B cell (primary cell): ENCODE measurements at regions not wholly inside any gene's neighbourhood (a gene's known extent, or its start where the extent isn't known, plus 50 kb on each side); places are given as distances from the start of the nearest gene placed in this dataset.

Experiments
- ATAC-seq: fragments of 200-7000 bp; cut with Tn5 transposase; one replicate; pipeline ENCODE4 v1.10.0; 2021; ENCODE audit warnings: low read depth, mild to moderate bottlenecking, moderate number of reproducible peaks, moderate library complexity
- CTCF ChIA-PET: fragments of 350-600 bp; sonication (Branson Sonifier 250); formaldehyde crosslinking; loops from one replicate; lab custom pipeline; 2021; ENCODE audit warnings: antibody characterized with exemption, inconsistent platforms; lab: Charles Lee
- POLR2A ChIA-PET: fragments of 350-600 bp; sonication (Branson Sonifier 250); formaldehyde crosslinking; loops from one replicate; lab custom pipeline; 2021; ENCODE audit warnings: antibody characterized with exemption; lab: Charles Lee
- DNase-seq: peaks from one replicate; pipeline ENCODE4 v3.0.0; 2013
- H2AFZ ChIP-seq: 2 replicates; pipeline ENCODE4 v1.6.1; 2012; ENCODE audit warnings: mild to moderate bottlenecking, low read depth, low read length; ENCODE audit not compliant: insufficient read depth, poor library complexity, severe bottlenecking
- H3K27ac ChIP-seq, 2 donors: 1 replicate in 1 of 2; 2 replicates in 1 of 2; pipeline ENCODE4 v1.5.1; 2012 to 2013; ENCODE audit warnings: low read length in 2 of 2, mild to moderate bottlenecking in 2 of 2, moderate library complexity in 1 of 2
- H3K27me3 ChIP-seq, 4 experiments: fragments of 200-600 bp in 1 of 4; sonication (generic) in 1 of 4; replicated peaks in 1 of 4; 1 replicate in 2 of 4; 2 replicates in 2 of 4; pipeline versions ENCODE4 v1.6.1 to v1.7.0; 2013 to 2016; ENCODE audit warnings: low read length in 3 of 4, mild to moderate bottlenecking in 2 of 4, mixed read lengths in 1 of 4, moderate library complexity in 1 of 4; ENCODE audit not compliant: insufficient read depth in 4 of 4, control insufficient read depth in 3 of 4; ENCODE audit errors: control extremely low read depth in 1 of 4
- H3K36me3 ChIP-seq, 2 experiments: replicated peaks in 1 of 2; 1 replicate in 1 of 2; 2 replicates in 1 of 2; pipeline versions ENCODE4 v1.6.1 to v1.7.1; 2013; ENCODE audit warnings: low read length in 1 of 2; ENCODE audit not compliant: insufficient read depth in 2 of 2, control insufficient read depth in 1 of 2; ENCODE audit errors: control extremely low read depth in 1 of 2, extremely low read depth in 1 of 2
- H3K4me1 ChIP-seq, 2 donors: fragments of 200-600 bp in 1 of 2; sonication (generic) in 1 of 2; 1 replicate in 1 of 2; 2 replicates in 1 of 2; pipeline versions ENCODE4 v1.5.1 to v1.6.1; 2013 to 2017; ENCODE audit warnings: low read length in 2 of 2; ENCODE audit not compliant: control insufficient read depth in 2 of 2, insufficient read depth in 2 of 2
- H3K4me2 ChIP-seq: replicated peaks from 2 replicates; pipeline ENCODE3; 2012; ENCODE audit warnings: mild to moderate bottlenecking, low read depth, low read length; ENCODE audit not compliant: poor library complexity, severe bottlenecking
- H3K4me3 ChIP-seq, 5 experiments: fragments of 200-600 bp in 1 of 5; sonication (generic) in 1 of 5; 1 replicate in 3 of 5; 2 replicates in 2 of 5; pipeline versions ENCODE4 v1.5.1 to v1.7.0; 2011 to 2016; ENCODE audit warnings: low read length in 4 of 5, mild to moderate bottlenecking in 4 of 5, low read depth in 2 of 5, control low read depth in 1 of 5, moderate library complexity in 1 of 5; ENCODE audit not compliant: insufficient read depth in 1 of 5; ENCODE audit errors: control extremely low read depth in 1 of 5, extremely low read depth in 1 of 5
- H3K79me2 ChIP-seq: fragments of 200-600 bp; sonication (generic); one replicate; pipeline ENCODE4 v1.6.0; 2016; ENCODE audit warnings: low read length; ENCODE audit not compliant: control insufficient read depth, insufficient read depth
- H3K9ac ChIP-seq: fragments of 200-600 bp; sonication (generic); 2 replicates; pipeline ENCODE4 v1.6.1; 2017; ENCODE audit warnings: mild to moderate bottlenecking, low read length, moderate library complexity
- H3K9me3 ChIP-seq, 3 donors: one replicate each; pipeline versions ENCODE4 v1.6.1 to v1.7.1; 2013; ENCODE audit warnings: low read length in 2 of 3; ENCODE audit not compliant: control insufficient read depth in 2 of 3, insufficient read depth in 1 of 3; ENCODE audit errors: control extremely low read depth in 1 of 3
- H4K20me1 ChIP-seq: 2 replicates; pipeline ENCODE4 v1.6.0; 2012; ENCODE audit warnings: mild to moderate bottlenecking, low read length; ENCODE audit not compliant: insufficient read depth, control insufficient read depth, poor library complexity, severe bottlenecking
- H3K27ac Mint-ChIP-seq: one replicate; pipeline ENCODE4 v1.8.0; 2021; ENCODE audit warnings: mixed read lengths
- H3K27me3 Mint-ChIP-seq: one replicate; pipeline ENCODE4 v1.8.0; 2021; ENCODE audit warnings: mixed read lengths
- H3K4me1 Mint-ChIP-seq: one replicate; pipeline ENCODE4 v1.8.0; 2021; ENCODE audit warnings: mixed read lengths
- H3K4me3 Mint-ChIP-seq: one replicate; pipeline ENCODE4 v1.8.0; 2021; ENCODE audit warnings: mixed read lengths
- H3K9me3 Mint-ChIP-seq: one replicate; pipeline ENCODE4 v1.8.0; 2022; ENCODE audit warnings: mixed read lengths; ENCODE audit not compliant: insufficient read depth
- CTCF ChIP-seq: fragments of 200-600 bp; IDR thresholded peaks from one replicate; pipeline ENCODE4 v1.8.0; 2022; ENCODE audit warnings: antibody characterized with exemption, mild to moderate bottlenecking
- EZH2 ChIP-seq: IDR thresholded peaks from 2 replicates; pipeline ENCODE4 v1.6.1; 2012; ENCODE audit warnings: borderline replicate concordance, low read depth, mild to moderate bottlenecking, moderate library complexity, low read length; ENCODE audit not compliant: insufficient read depth, poor library complexity, severe bottlenecking
- WGBS: methylation state at CpG from one replicate; pipeline ENCODE4 v1.1.5; 2013; ENCODE audit warnings: missing lambda C conversion rate; ENCODE audit not compliant: insufficient coverage; 5-methylcytosine and 5-hydroxymethylcytosine counted together
- intact Hi-C: fragments of 100-400 bp; cut with micrococcal nuclease; formaldehyde crosslinking; loops from one replicate; pipeline ENCODE4 v1.10.0; 2022

- H3K27me3 Mint-ChIP-seq, result no peaks in the 10 kb centered on the region
Measured at GRCh38 chr1:79422726-79423125, 416.2 kb upstream of the ADGRL4 start.

GRCh38 chr1:79398501-79398900 lies 392.0 kb upstream of the ADGRL4 start:
- Histone ChIP-seq H3K27ac (no peak overlapping the region), H3K4me3 (no peak overlapping the region), H3K27me3 (no peaks in the 10 kb centered on the region), H3K79me2 (no peaks in the 10 kb centered on the region), H3K9me3 (peaks cover 0 to 1% (median 0%) of the 10 kb centered on the region in 3 donors), H2AFZ (no peak overlapping the region), H3K9ac (no peak overlapping the region), H3K36me3 (no peaks in the 10 kb centered on the region), H3K4me2 (no peak overlapping the region), H4K20me1 (no peaks in the 10 kb centered on the region), H3K4me1 (no peaks in the 10 kb centered on the region)
- POLR2A ChIA-PET, result no interaction called here
- no peak overlapping the region for H3K4me3 Mint-ChIP-seq
- 80% methylated on average over 1 of the region's 2 CpGs for WGBS
- no peaks in the 10 kb centered on the region for H3K27me3 Mint-ChIP-seq
- no peaks in the 10 kb centered on the region for H3K4me1 Mint-ChIP-seq
- CTCF ChIA-PET, result no interaction called here
- no peak overlapping the region for H3K27ac Mint-ChIP-seq
- DNase-seq (no peak), ATAC-seq (no peak)
- intact Hi-C loops, result no loop called here
- H3K9me3 Mint-ChIP-seq, result no peaks in the 10 kb centered on the region
- TF ChIP-seq EZH2, result no peak
- no peak for TF ChIP-seq CTCF

More at GRCh38 chr1:79422726-79423125, 416.2 kb upstream of the ADGRL4 start:
- no peak for TF ChIP-seq EZH2
- TF ChIP-seq CTCF, result no peak
- no peak for DNase-seq
- intact Hi-C loops, result no loop called here
- ATAC-seq, result no peak
- no peak overlapping the region for H3K27ac Mint-ChIP-seq
- WGBS, result 86% methylated on average over 1 of the region's 2 CpGs
- Histone ChIP-seq H3K36me3 (no peaks in the 10 kb centered on the region), H3K9ac (no peak overlapping the region), H4K20me1 (no peaks in the 10 kb centered on the region), H2AFZ (no peak overlapping the region), H3K4me1 (no peaks in the 10 kb centered on the region), H3K79me2 (no peaks in the 10 kb centered on the region), H3K4me3 (no peak overlapping the region), H3K4me2 (no peak overlapping the region), H3K27ac (no peak overlapping the region), H3K9me3 (no peaks in the 10 kb centered on the region), H3K27me3 (no peaks in the 10 kb centered on the region)
- H3K4me1 Mint-ChIP-seq, result no peaks in the 10 kb centered on the region
- no peaks in the 10 kb centered on the region for H3K9me3 Mint-ChIP-seq
- ChIA-PET POLR2A (no interaction called here), CTCF (no interaction called here)
- no peak overlapping the region for H3K4me3 Mint-ChIP-seq
